HepG2 (cell line): ENCODE measurements at regions not wholly inside any gene's neighbourhood (a gene's known extent, or its start where the extent isn't known, plus 50 kb on each side); places are given as distances from the start of the nearest gene placed in this dataset.

ENCODE experiments used
- CCDC6 ChIP-seq: sonication (generic); formaldehyde crosslinking; IDR thresholded peaks from 2 replicates; pipeline ENCODE4 v1.8.1; 2022; ENCODE audit warnings: mild to moderate bottlenecking, missing genetic modification reagents, moderate library complexity
- CEBPB ChIP-seq: IDR thresholded peaks from 2 replicates; pipeline ENCODE4 v1.6.1; 2011; ENCODE audit warnings: low read depth, low read length, improper control_type of control experiment, borderline replicate concordance
- FOSL2 ChIP-seq: sonication (generic); formaldehyde crosslinking; IDR thresholded peaks from 2 replicates; pipeline ENCODE4 v1.4.0; 2020; ENCODE audit warnings: missing genetic modification reagents
- GATAD1 ChIP-seq: IDR thresholded peaks from 2 replicates; pipeline ENCODE4 v1.6.1; 2016; ENCODE audit warnings: missing genetic modification reagents, missing compliant biosample characterization
- HOXA3 ChIP-seq: sonication (generic); formaldehyde crosslinking; IDR thresholded peaks from 2 replicates; pipeline ENCODE4 v1.5.0; 2020; ENCODE audit warnings: missing genetic modification reagents
- IKZF4 ChIP-seq: sonication (generic); formaldehyde crosslinking; IDR thresholded peaks from 2 replicates; pipeline ENCODE4 v1.5.1; 2020; ENCODE audit warnings: borderline replicate concordance, mild to moderate bottlenecking, low read depth, missing genetic modification reagents; ENCODE audit errors: not compliant biosample characterization
- IRF2 ChIP-seq: IDR thresholded peaks from 2 replicates; pipeline ENCODE4 v1.6.1; 2018; ENCODE audit warnings: missing genetic modification reagents, missing compliant biosample characterization
- KLF6 ChIP-seq: IDR thresholded peaks from 2 replicates; pipeline ENCODE4 v1.8.0; 2016; ENCODE audit warnings: missing biosample characterization, missing genetic modification reagents
- MATR3 ChIP-seq: sonication (generic); formaldehyde crosslinking; IDR thresholded peaks from 2 replicates; pipeline ENCODE4 v1.4.0; 2020; ENCODE audit warnings: missing genetic modification reagents
- MEIS1 ChIP-seq: sonication (generic); formaldehyde crosslinking; IDR thresholded peaks from 2 replicates; pipeline ENCODE4 v1.9.0; 2021; ENCODE audit warnings: mild to moderate bottlenecking, missing genetic modification reagents, moderate library complexity, borderline replicate concordance
- MIXL1 ChIP-seq: IDR thresholded peaks from 2 replicates; pipeline ENCODE4 v1.6.1; 2016
- NR2F2 ChIP-seq: IDR thresholded peaks from 2 replicates; pipeline ENCODE4 v1.6.1; 2012; ENCODE audit warnings: low read depth, inconsistent platforms, borderline replicate concordance
- NRL ChIP-seq: sonication (generic); formaldehyde crosslinking; IDR thresholded peaks from 2 replicates; pipeline ENCODE4 v1.5.0; 2020; ENCODE audit warnings: missing genetic modification reagents, mild to moderate bottlenecking, moderate library complexity, borderline replicate concordance
- PRMT3 ChIP-seq: sonication (generic); formaldehyde crosslinking; IDR thresholded peaks from 2 replicates; pipeline ENCODE4 v1.8.1; 2022; ENCODE audit warnings: low read depth, mild to moderate bottlenecking, moderate library complexity, missing genetic modification reagents, borderline replicate concordance
- RELA ChIP-seq: sonication (generic); formaldehyde crosslinking; IDR thresholded peaks from 2 replicates; pipeline ENCODE4 v1.4.0; 2020; ENCODE audit warnings: missing genetic modification reagents
- RFX5 ChIP-seq: IDR thresholded peaks from 2 replicates; pipeline ENCODE4 v1.6.1; 2011; ENCODE audit warnings: low read depth, low read length, improper control_type of control experiment
- SRSF1 ChIP-seq: fragments of 200-400 bp; formaldehyde crosslinking; optimal IDR thresholded peaks from 2 replicates; pipeline ENCODE3; 2017; ENCODE audit warnings: mild to moderate bottlenecking, low read depth, low read length, moderate library complexity
- THYN1 ChIP-seq: sonication (generic); formaldehyde crosslinking; IDR thresholded peaks from 2 replicates; pipeline ENCODE4 v1.8.1; 2023; ENCODE audit warnings: low read depth, mild to moderate bottlenecking, moderate library complexity, missing genetic modification reagents, borderline replicate concordance
- TRAFD1 ChIP-seq: sonication (generic); formaldehyde crosslinking; IDR thresholded peaks from 2 replicates; pipeline ENCODE4 v1.5.1; 2020; ENCODE audit warnings: missing genetic modification reagents, mild to moderate bottlenecking, borderline replicate concordance
- U2AF2 ChIP-seq: fragments of 200-400 bp; formaldehyde crosslinking; IDR thresholded peaks from 2 replicates; pipeline ENCODE4 v1.6.1; 2017; ENCODE audit warnings: low read depth, mild to moderate bottlenecking, low read length
- XRCC5 ChIP-seq: fragments of 200-400 bp; formaldehyde crosslinking; optimal IDR thresholded peaks from 2 replicates; pipeline ENCODE3; 2017; ENCODE audit warnings: mild to moderate bottlenecking, low read length
- ZFP37 ChIP-seq: sonication (generic); formaldehyde crosslinking; IDR thresholded peaks from 2 replicates; pipeline ENCODE4 v1.4.0; 2020; ENCODE audit warnings: missing genetic modification reagents, borderline replicate concordance
- ZMYM3 ChIP-seq: sonication (generic); formaldehyde crosslinking; IDR thresholded peaks from 2 replicates; pipeline ENCODE4 v1.5.1; 2020; ENCODE audit warnings: mild to moderate bottlenecking, missing genetic modification reagents
- ZNF264 ChIP-seq: sonication (generic); formaldehyde crosslinking; IDR thresholded peaks from 2 replicates; pipeline ENCODE4 v1.4.0; 2020; ENCODE audit warnings: missing genetic modification reagents
- ZNF34 ChIP-seq: sonication (generic); formaldehyde crosslinking; IDR thresholded peaks from 2 replicates; pipeline ENCODE4 v1.4.0; 2020; ENCODE audit warnings: mild to moderate bottlenecking, missing genetic modification reagents, borderline replicate concordance
- ZNF431 ChIP-seq: sonication (generic); formaldehyde crosslinking; IDR thresholded peaks from 2 replicates; pipeline ENCODE4 v1.9.0; 2022; ENCODE audit warnings: missing genetic modification reagents, low read depth, mild to moderate bottlenecking, borderline replicate concordance
- ZNF432 ChIP-seq: sonication (generic); formaldehyde crosslinking; IDR thresholded peaks from 2 replicates; pipeline ENCODE4 v1.5.0; 2020; ENCODE audit warnings: missing genetic modification reagents, mild to moderate bottlenecking, borderline replicate concordance
- ZNF468 ChIP-seq: sonication (generic); formaldehyde crosslinking; IDR thresholded peaks from 2 replicates; pipeline ENCODE4 v1.8.0; 2022; ENCODE audit warnings: mild to moderate bottlenecking, moderate library complexity, missing genetic modification reagents
- ZNF510 ChIP-seq: sonication (generic); formaldehyde crosslinking; IDR thresholded peaks from 2 replicates; pipeline ENCODE4 v1.4.0; 2020; ENCODE audit warnings: low read depth, mild to moderate bottlenecking, missing genetic modification reagents
- ZNF607 ChIP-seq: sonication (generic); formaldehyde crosslinking; IDR thresholded peaks from 2 replicates; pipeline ENCODE4 v1.5.1; 2020; ENCODE audit warnings: missing genetic modification reagents, mild to moderate bottlenecking, borderline replicate concordance
- ZNF75D ChIP-seq: sonication (generic); formaldehyde crosslinking; IDR thresholded peaks from 2 replicates; pipeline ENCODE4 v1.8.1; 2023; ENCODE audit warnings: missing genetic modification reagents, mild to moderate bottlenecking, borderline replicate concordance
- TF ChIP-seq, protein P1 (sequence below): sonication (generic); formaldehyde crosslinking; IDR thresholded peaks from 2 replicates; pipeline ENCODE4 v1.8.0; 2022; ENCODE audit warnings: missing genetic modification reagents, low read depth, mild to moderate bottlenecking, borderline replicate concordance

DNA sequence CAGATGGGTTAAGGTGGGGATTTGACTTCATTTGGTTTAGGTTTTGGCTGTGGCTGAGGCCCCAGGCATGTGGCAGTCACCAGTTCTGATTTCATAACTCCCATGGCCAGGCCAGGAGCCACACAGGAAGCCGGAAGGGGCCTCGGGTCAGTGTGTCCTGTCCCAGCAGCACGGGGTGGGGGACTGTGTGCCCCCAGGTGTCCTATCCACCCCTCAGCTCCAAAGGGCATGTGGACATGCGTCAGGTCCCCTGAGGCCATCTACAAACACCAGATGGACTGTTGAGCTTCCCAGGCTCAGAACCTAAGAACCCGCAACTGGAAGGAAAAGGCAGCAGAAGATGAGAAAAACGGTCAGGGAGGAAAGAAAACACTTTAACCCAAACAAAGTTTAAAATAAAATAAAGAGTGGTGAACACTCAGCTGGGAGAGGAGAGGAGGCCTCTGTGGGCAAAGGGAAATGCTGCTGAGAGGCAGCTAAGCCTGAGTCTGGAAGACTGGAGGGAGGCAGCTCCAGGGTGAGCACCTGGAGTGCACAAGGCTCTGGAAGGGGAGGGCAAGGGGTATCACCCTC lies 260.8 kb downstream of the AUH start (continued):
- TF ChIP-seq TRAFD1 (CRISPR knock-in tag): no peak; the same call in 1 of the 2 replicates
- no peak for TF ChIP-seq ZNF432
- peak; percentile 96 for TF ChIP-seq ZNF607 (CRISPR knock-in tag)
- TF ChIP-seq RFX5: no peak
- no peak for TF ChIP-seq PRMT3
- peak; percentile 90; the same call in 1 of the 2 replicates for TF ChIP-seq ZFP37 (CRISPR knock-in tag)
- no peak for TF ChIP-seq KLF6 (CRISPR knock-in tag)
- no peak for TF ChIP-seq RELA
- TF ChIP-seq MEIS1 (CRISPR knock-in tag): no peak; the same call in 1 of the 2 replicates
- peak; percentile 57 for TF ChIP-seq IKZF4 (CRISPR knock-in tag)
- TF ChIP-seq THYN1 (CRISPR knock-in tag): 0 out of 2 replicates have a peak, but pooled peaks have one; percentile 27
- no peak for TF ChIP-seq CCDC6 (CRISPR knock-in tag)
- peak; percentile 74 for TF ChIP-seq SRSF1
- peak; percentile 42; the same call in 1 of the 2 replicates for TF ChIP-seq CEBPB
- peak; percentile 66; the same call in 1 of the 2 replicates for TF ChIP-seq NR2F2
- TF ChIP-seq NRL (CRISPR knock-in tag): no peak
- TF ChIP-seq ZMYM3 (CRISPR knock-in tag): peak; percentile 87
- no peak for TF ChIP-seq U2AF2
- TF ChIP-seq ZNF431 (CRISPR knock-in tag): no peak
- TF ChIP-seq XRCC5: no peak
- peak; percentile 89; the same call in 1 of the 2 replicates for TF ChIP-seq HOXA3
- no peak for TF ChIP-seq ZNF468 (CRISPR knock-in tag)
- TF ChIP-seq MIXL1 (CRISPR knock-in tag): peak; percentile 64
- TF ChIP-seq ZNF510 (CRISPR knock-in tag): no peak
- TF ChIP-seq ZNF34 (CRISPR knock-in tag): no peak
- TF ChIP-seq GATAD1 (CRISPR knock-in tag): peak; percentile 58; the same call in 1 of the 2 replicates
- peak; percentile 73 for TF ChIP-seq FOSL2 (CRISPR knock-in tag)
- no peak for TF ChIP-seq ZNF75D
- TF ChIP-seq, protein P1, sequence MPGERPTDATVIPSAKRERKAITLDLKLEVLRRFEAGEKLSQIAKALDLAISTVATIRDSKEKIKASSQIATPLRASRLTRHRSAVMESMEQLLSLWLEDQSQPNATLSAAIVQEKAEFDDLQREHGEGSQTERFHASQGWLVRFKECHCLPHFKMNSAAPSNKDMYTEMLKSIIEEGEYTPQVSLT (CRISPR knock-in tag): no peak
- peak; percentile 77; the same call in 1 of the 2 replicates for TF ChIP-seq ZNF264
- TF ChIP-seq IRF2: peak; percentile 88
- TF ChIP-seq MATR3 (CRISPR knock-in tag): no peak
